Sigmoid colon (tissue), 4 donors: ENCODE measurements at regions not wholly inside any gene's neighbourhood (a gene's known extent, or its start where the extent isn't known, plus 50 kb on each side); places are given as distances from the start of the nearest gene placed in this dataset.

Experiments
- EP300 ChIP-seq, 4 donors: sonication (generic); formaldehyde crosslinking; IDR thresholded peaks; one replicate each; pipeline ENCODE4 v1.6.1; 2017; ENCODE audit warnings: antibody characterized with exemption in 4 of 4
- POLR2AphosphoS5 ChIP-seq, 4 donors: sonication (generic); formaldehyde crosslinking; IDR thresholded peaks; one replicate each; pipeline ENCODE4 v1.6.1; 2017; ENCODE audit warnings: antibody characterized with exemption in 4 of 4

GRCh38 chr4:63524764-63525163, 884.5 kb downstream of the TECRL start:
- no peak for TF ChIP-seq POLR2AphosphoS5 (IDR thresholded peaks at IDR 0.05)
- no peak for TF ChIP-seq EP300 (IDR thresholded peaks at IDR 0.05)
